LoVo (cell line): ENCODE measurements at regions not wholly inside any gene's neighbourhood (a gene's known extent, or its start where the extent isn't known, plus 50 kb on each side); places are given as distances from the start of the nearest gene placed in this dataset.

Source experiments
- DNase-seq: peaks from one replicate; pipeline ENCODE4 v3.0.0-alpha.2; 2016; ENCODE audit warnings: low spot score

DNA sequence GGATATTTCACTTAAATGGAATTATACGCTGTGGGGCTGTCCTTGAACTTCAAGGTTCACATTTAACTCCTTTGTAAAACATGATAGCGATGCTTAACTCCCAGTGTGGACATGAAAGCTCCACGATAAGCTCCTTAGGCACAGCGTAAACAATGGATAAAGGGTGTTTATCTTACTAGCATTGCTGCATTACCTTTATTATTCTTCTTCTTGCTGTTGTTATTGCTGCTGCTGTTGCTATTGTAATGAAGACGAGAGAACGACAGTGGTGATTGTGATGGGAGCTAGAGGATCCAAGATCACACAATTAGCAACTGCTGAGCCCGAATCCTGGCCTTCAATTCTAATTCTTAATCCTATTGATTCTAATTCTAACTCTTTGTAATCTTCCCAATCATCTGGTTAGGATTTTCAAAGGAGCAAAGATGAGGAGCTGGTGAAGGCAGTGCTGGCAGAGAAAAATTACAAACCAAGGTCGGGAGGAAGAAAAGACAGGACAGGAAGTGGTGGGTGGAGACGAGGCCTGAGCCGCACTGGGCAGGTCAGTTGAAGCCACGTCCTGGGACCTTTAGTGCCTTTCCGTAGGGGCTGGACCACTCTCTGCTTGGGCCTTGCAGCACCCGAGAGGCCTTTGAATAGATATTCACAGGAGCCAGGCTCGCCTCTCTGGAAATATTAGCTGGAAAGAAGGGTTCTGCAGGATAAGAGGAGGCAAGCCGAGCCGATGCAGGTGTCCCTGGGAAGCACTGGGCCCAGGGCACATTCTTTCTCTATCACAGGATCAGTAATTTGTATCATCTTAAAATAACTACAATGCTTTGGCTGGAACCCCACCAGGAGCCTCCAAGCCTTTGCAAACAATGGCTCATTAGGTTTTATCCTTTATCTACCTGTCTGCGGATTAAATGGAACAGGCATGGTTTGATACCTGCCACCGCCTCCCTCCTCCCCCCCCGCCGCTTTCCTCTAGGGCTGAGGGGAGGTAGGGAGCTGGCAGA, 571.6 kb downstream of the AJAP1 start:
- no peak for DNase-seq

DNA sequence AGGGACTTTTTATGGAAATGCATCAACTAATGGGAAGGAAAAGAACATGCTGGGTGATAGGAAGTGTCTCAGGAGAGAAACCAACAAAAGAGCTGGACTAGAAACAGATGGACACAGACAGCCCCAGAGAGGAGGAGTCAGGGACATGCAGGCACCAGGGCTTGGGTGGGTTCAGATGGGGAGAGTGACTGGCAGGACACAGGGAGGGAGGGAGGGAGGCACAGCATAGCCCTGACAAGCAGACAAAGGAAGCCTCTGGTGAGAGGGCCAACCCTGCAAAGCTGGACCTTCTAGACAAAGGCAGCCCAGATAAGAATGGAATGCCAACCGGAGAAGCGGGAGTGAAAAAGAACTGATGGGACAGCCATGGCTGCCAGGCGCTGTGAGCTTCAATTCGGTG, 568.8 kb downstream of the AJAP1 start:
- DNase-seq: no peak

DNA sequence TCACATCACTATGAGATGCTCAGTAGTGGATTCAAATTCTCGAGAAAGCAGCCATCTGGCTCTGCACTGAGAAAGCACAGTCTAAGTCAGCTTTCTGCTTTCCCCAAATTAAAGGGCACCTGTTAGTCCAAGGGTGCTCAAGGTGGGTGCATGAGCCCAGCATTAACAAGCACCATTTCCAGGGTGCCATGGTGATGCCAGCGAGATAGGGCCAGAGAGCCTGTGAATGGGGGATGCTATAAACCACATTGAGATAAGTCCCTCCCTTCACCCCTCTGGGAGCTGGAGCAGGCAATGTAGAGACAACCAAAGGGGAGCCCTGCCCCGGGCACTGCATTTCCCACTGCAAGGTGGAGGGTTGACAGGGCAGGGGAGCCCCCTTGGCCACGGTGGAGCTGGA, 568.2 kb downstream of the AJAP1 start:
- no peak for DNase-seq

DNA sequence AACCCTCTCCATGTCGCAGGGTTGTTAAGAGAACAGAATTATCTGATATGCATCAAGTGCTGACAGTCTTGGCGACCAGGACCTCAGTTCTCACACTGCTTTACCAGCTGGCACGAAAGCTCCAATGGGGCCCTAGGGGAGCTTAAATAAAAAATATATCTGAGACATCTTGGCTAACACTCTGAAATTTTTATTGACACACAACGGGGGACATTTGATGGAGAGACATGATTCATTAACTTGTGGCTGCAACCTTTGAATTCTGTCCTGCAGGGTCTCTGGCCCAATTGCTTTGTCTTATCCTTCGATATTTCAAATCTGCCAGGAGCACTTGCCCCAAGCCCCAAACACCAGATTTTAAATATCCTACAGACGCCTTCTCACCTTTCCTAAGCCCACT, 567.0 kb downstream of the AJAP1 start:
- DNase-seq: no peak

DNA sequence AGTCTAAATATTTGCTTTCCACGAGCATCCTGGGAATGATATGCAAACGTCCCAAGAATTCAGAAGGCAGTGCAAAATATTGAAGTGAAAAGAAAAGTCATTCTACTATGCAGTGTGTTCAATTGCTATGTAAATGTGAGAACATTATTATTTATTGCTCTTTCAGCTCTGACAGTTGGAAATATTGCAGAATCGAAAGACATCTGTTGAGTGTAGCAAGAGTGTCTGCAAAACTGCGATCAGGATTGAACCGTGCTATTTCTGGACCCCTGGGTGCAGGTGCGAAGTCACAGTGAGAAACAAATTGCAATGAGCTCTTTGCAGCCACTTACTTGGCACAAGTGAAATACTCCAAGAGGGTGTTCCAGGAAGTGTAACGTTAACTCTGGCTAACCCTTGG, 566.4 kb downstream of the AJAP1 start:
- no peak for DNase-seq

DNA sequence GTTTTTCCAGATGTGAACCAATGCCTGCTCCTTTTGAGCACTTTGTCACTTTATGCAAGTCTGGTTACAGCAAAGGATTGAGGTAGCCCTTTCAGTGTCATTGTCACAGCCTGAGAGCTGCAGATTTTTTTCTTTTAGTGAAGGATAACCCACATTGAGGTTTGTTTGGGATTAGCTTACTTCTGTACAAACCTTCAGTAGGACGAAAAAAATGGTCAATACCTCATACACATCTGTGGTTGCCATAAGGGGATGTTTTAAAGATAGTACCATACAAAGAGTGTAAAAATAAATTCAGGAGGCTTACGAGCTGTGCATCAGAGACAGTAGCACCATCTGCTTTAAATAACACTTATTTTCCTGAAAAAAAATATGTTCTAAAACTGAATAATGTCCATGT, 566.0 kb downstream of the AJAP1 start:
- DNase-seq: no peak

DNA sequence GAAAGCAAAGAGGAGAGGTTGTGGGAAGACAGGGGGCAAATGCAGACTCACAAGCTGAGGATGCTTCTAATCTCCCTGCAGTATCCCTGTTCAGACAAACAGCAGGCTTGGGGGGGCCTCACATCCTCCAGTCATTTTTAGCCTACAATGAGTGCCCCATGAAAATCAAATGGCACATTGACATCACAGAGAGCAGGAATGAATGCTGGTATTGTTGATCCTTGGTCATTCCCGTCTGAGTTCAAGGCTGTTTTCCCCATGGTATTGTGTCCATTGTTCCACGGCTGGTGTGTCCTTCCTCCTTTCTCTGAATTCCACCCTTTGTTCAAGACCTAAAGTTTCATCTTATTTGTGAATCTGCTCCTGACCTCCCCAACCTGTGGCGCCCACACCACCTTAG, 545.6 kb downstream of the AJAP1 start:
- no peak for DNase-seq

DNA sequence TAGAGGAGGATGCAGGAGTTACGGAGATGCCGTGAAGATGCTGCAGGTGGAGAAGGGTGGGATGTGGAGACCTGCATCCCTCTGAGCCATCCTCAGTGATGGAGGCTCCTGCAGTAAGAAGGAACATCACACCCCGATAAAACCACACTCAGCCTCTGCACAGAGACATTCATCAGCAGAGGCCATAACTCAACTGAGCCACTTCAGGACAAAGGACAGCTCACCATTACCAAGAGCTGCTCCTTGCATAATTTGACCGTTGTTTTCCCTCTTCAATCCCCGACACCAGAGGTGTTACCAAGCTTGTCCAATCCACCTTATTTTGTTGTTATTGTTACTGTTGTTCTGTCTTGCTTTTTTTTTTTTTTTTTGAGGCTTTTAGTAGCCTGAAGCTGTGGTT, 543.9 kb downstream of the AJAP1 start:
- no peak for DNase-seq

DNA sequence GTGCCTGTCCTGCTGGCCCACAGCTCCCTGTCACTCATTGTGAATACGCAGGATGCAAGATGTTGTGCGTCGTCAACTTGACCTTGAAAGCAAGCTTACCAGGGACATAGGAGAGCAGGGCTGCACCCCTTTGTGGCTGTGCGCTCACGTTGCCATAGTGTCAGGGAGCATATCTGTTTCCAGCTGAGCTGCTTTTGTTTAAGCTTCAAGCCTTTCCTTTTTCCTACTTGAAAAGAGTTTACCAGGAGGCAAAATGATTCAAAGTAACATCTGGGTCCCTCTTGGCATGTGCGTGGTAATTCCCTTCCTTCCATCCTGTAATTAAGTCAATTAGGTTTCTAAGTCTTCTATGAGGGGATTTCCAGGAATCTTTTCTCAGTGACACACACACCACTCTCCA, 537.1 kb downstream of the AJAP1 start:
- DNase-seq: no peak

DNA sequence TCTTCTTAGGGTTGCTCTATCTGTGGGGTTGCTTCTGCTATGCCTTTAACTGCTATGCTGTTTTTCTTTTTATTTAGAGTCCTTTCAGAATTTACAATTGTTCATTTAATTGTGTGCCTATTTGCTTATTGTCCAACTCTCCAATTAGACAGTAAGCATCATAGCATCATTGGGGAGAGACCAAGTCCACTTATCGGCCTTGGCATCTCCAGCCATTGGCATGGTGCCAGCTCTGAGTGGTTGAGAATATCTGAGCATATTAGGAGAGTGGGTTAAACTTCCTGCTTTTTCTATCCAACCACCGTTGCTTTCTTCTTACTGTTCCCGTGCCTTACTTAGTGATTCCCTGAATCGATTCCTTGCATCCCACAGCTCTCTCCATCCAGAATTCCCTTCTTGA, 535.0 kb downstream of the AJAP1 start:
- DNase-seq: no peak

DNA sequence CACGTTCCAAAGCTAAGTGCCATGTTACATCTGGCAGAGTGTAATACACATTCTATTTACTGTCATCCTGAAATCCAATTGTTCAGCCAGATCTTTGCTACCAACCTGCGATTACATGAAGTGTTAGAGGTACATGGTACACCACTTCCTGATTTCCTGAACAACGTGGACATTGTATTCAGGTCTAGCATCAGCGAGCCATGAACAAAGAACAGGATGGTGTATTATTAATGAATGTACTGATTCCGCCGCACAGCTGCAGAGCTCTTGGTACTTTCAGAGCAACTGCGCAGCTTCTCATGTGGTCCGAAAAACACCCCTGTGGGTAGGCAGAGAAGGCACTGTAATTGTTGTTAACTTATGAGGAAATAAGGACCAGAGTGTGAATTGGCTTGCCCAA, 511.4 kb downstream of the AJAP1 start:
- DNase-seq: no peak

DNA sequence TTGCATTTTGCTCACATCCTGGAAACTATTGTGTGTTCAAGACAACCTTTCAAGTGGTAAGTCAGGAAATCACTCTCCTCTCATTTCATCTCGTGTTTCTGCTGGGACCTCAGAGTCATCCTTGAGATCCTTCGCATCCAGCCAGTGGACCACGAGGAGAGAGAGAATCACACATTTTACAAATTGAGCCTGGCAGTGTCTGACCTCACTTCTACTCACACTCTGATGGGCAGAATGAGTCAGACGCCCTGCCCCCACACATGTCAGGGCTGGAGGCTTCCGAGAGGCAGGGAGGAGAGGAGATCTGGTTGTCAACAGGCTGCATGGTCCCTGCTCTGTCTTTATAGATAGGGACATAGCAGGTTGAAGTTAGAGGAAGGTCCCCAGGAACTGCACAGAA, 509.7 kb downstream of the AJAP1 start:
- DNase-seq: no peak

DNA sequence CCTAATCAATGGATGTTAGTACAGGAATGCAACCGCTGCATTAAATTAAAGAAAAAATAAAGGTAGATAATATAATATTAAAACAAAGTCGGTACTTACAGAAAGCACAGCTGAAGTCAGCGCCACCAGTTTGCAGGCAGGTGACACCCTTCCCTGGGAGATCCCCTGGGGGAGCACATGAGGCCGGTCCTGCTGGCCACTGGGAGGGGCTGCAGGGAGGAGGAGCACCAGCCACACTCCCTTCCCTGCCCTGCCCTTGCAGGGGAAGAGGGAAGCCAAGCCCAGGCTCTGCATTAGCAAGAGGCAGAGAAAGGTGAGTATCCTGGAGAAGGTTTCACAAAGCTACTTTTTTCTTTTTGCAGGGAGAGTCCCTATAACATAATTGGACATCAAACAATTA, 507.0 kb downstream of the AJAP1 start:
- DNase-seq: no peak

DNA sequence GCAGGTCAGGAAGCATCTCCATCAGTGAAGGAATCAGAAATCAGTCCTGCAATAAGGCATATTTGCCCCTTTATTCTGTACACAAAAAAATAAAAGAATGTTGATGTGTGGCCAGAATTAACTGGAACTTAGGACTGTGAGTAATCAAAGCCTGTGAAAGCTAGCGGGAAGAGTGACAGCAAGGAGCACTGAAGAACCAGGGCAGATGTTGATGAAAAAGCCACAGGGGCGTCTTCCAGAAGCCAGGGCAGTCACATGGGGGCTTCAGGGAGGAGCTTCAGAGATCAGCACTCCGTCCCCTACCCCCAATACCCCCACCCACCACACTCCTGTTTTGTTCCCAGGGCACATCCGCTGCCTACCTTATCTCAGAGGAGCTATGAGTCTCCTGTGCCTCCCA, 502.8 kb downstream of the AJAP1 start:
- DNase-seq: no peak

DNA sequence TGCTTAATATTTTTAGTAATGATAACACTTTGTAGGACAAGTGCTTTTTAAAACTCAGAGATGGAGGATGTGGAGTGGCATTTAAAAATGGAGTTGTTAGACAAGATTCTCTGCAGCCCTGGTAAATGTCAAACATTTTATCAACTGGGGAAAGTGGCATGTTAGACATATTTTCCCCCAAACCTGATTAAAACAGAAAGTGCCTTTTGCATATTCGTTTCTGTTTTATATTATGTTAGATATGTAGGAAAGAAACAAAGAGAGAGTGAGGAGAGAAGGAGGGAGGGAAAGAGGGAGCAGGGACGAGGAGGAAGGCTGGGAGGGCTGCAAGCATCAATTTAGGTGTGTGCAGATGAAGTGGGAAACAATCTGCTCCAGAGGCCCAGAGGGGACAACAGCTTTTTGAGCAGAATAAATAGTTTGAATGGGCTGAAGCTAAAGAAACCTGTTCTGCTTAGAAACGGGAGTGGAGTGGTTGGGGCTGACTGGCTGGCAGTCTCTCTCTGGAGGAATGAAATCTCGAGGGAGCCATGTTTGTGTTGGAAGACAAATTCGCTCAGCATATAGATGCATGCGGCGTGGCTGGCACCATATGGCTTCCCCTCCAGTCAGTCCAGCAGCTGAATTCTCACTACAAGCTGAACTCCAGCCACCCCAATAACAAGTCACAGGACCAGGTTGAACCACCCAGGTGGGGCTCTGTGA, 502.2 kb downstream of the AJAP1 start:
- no peak for DNase-seq

DNA sequence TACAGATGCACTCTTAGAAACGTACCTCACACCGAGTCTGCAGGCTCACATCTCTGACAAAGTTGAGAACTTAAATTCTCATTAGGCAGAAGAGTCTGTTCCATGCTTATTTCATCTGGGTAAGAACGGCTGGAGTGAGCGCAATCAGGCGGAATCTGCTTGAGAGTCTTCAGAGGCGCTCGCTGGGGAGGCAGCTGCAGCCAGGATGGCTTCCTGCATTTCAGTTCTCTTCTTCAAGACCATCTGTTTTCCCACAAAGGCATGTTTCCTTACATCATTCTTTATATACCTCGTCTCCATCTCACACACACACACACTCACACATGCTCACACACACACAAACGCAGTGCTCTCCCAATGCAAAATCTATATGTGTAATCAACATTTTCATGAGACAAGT, 497.1 kb downstream of the AJAP1 start:
- no peak for DNase-seq

DNA sequence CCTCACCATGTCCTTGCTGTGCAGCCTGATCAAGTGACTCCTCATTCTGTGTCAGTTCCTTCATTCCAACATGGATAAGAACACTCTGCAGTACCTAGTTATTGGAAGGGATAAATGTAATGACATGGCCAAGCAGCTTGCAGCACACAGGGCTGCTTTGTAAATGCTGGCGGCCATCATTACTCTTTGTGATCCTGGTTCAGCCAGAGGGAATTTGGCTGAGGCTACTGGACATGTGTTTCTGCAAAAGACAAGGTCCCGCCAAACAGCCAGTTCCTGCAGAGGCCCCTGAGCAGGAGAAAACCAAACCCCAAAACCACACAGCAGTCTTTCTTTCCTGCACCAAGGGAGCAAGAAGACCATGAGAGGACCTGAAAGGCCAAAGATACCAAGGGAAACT, 495.8 kb downstream of the AJAP1 start:
- DNase-seq: no peak

DNA sequence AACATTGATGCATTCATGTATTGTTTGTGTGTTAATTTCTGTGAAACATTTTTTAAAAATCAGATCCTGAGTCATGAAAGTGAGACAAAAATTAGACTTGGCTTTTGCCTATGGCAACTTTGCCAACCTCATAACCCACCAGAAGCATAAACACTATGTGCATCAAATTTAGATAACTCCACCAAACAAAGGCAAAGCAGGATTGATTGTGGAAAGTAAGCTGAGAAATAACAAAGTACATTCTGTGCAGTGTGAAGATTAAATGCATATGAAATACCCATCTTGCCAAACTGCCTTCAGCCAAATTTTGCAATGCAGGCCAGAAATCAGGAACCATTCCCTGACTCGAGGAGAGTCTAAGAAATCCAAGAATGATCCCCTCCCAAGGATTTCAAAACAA, 493.4 kb downstream of the AJAP1 start:
- no peak for DNase-seq

DNA sequence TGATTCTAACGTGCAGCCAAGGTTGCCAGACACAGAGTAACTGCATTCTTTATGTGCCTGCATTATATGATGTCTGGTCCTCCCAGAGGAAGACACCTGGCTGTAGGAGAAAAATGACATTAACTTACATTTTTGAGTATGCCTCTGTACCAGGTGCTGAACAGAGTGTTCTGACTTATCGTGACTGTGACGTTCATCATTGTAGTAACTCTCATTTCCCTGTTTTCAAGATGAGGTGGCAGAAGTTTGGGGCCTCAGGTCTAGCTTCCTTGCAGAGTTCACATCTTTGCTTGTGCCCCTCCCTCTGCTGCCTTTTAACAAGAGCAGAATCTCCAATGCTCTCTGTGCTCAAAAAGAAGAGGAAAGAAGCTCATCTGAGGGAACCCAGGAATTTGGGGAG, 488.0 kb downstream of the AJAP1 start:
- no peak for DNase-seq

DNA sequence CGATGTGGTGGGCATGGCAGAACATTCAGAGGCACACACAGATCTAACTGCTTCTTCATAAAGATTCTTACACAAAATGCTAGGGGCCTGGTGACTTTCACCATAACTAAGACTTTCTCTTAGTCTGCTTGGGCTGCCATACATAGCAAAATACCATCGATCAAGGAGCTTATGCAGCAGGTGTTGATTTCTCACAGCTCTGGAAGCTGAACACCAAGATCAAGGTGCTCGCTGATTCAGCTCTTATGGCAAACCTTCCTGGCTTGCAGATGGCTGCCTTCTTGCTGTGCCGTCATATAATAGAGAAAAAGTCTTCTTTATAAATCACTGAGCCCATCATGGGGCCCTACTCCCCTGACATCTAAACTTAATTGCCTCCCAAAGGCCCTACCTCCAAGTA, 487.3 kb downstream of the AJAP1 start:
- DNase-seq: no peak

DNA sequence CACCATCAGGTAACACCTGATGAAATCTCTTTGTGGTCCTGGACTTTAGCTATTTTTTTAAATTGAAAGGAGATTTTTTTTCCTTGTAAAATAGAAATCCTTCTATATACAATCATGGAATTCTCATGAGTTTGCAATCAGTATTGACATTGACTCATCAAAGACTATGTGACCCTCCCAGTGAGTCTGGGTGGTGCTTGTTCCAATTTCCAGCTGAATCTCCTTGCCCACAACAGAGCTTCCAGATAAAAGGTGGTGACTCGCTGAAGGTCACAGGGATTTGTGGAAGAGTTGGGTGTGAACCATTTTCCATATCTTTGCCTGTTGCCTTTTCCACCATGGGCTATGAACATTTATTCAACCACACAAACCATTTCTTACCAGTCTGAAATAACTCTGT, 486.6 kb downstream of the AJAP1 start:
- peak; percentile 26 for DNase-seq

DNA sequence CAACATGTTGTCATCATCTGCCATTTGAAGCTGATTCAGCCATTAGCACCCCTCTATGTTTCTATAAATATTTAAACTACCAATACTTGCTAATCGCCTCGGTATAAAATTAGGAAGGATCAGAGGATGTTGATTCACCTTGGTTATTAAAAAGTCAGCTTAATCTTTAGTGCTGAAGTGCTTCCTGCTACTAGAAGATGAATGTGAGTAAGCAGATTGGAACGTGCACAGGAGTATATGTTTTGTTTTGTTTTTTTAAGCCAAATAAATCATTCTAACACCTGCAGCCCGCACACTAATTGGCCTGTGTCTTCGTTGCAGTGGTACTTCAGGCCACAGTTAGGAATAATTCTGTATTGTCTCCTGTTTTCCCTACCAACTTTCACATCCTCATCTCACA, 485.7 kb downstream of the AJAP1 start:
- DNase-seq: no peak

DNA sequence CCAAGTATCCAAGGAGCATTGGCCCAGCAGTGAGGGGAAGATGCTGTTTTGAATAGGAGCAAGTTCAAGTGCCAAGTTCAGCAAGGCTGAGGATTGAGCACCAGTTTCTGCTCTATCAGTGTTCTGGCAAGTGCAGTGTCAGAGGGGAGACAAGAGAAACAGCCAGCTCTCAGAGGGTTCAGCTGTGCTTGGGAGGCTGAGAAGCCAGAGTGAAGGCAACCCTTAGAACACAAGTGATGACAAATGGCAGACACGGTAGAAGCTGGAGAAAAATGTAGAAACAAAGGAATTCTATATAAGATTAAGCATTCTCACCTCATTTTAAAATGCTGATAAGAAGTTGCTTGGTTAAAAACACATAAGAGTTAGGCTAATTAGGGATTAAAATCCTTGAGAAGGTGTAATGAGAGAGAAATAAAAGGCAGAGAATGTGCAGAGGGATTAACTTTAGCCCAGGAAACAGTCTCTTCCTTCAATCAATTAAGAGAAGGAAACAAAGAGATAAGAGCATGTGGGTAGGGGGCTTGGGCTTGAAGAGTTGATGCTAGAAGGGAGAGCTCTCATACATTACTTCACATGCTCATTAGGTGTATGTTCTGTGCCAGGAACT, 475.4 kb downstream of the AJAP1 start:
- no peak for DNase-seq
